Hepatocyte (in vitro differentiated cells): ENCODE measurements at regions not wholly inside any gene's neighbourhood (a gene's known extent, or its start where the extent isn't known, plus 50 kb on each side); places are given as distances from the start of the nearest gene placed in this dataset.

Experiments used
- DNase-seq: peaks from one replicate; pipeline ENCODE4 v3.0.0-alpha.2; 2016; ENCODE audit warnings: low spot score
- H2AFZ ChIP-seq: fragments of 200-600 bp; sonication (generic); 2 replicates; pipeline ENCODE4 v1.6.0; 2016; ENCODE audit warnings: antibody characterized with exemption, mild to moderate bottlenecking
- H3K27ac ChIP-seq: fragments of 200-600 bp; sonication (generic); 2 replicates; pipeline ENCODE4 v1.5.1; 2016; ENCODE audit warnings: mild to moderate bottlenecking
- H3K27me3 ChIP-seq: fragments of 200-600 bp; sonication (generic); 2 replicates; pipeline ENCODE4 v1.6.1; 2016
- H3K36me3 ChIP-seq: fragments of 200-600 bp; sonication (generic); replicated peaks from 2 replicates; pipeline ENCODE4 v1.5.1; 2016; ENCODE audit warnings: low read depth; ENCODE audit not compliant: insufficient read depth
- H3K4me1 ChIP-seq: fragments of 200-600 bp; sonication (generic); 2 replicates; pipeline ENCODE4 v1.5.1; 2016; ENCODE audit warnings: mild to moderate bottlenecking, moderate library complexity; ENCODE audit not compliant: insufficient read depth
- H3K4me2 ChIP-seq: fragments of 200-600 bp; sonication (generic); 2 replicates; pipeline ENCODE4 v1.6.0; 2016
- H3K4me3 ChIP-seq: fragments of 200-600 bp; sonication (generic); 2 replicates; pipeline ENCODE4 v1.5.1; 2016; ENCODE audit warnings: mild to moderate bottlenecking
- H3K79me2 ChIP-seq: fragments of 200-600 bp; sonication (generic); 2 replicates; pipeline ENCODE4 v1.6.0; 2017; ENCODE audit warnings: mild to moderate bottlenecking
- H3K9me2 ChIP-seq: fragments of 200-600 bp; sonication (generic); replicated peaks from 2 replicates; pipeline ENCODE4 v1.6.0; 2017; ENCODE audit warnings: mild to moderate bottlenecking; ENCODE audit not compliant: insufficient read depth
- H3K9me3 ChIP-seq: fragments of 200-600 bp; sonication (generic); 2 replicates; pipeline ENCODE4 v1.5.1; 2016; ENCODE audit warnings: low read depth, mild to moderate bottlenecking
- H4K20me1 ChIP-seq: fragments of 200-600 bp; sonication (generic); 2 replicates; pipeline ENCODE4 v1.6.0; 2016; ENCODE audit warnings: mild to moderate bottlenecking; ENCODE audit not compliant: insufficient read depth, poor library complexity, severe bottlenecking
- EZH2 ChIP-seq: fragments of 200-600 bp; sonication (generic); IDR thresholded peaks from 2 replicates; pipeline ENCODE4 v1.6.1; 2016; ENCODE audit warnings: antibody characterized with exemption, mild to moderate bottlenecking, borderline replicate concordance
- EZH2phosphoT487 ChIP-seq: fragments of 200-600 bp; sonication (generic); IDR thresholded peaks from one replicate; pipeline ENCODE4 v1.6.1; 2018; ENCODE audit warnings: antibody characterized with exemption, mild to moderate bottlenecking, low read depth, moderate library complexity; ENCODE audit not compliant: unreplicated experiment, severe bottlenecking
- WGBS: methylation state at CpG from one replicate; pipeline ENCODE4 v1.1.6; 2016; ENCODE audit warnings: low lambda C conversion rate; ENCODE audit errors: missing lambda C conversion rate; 5-methylcytosine and 5-hydroxymethylcytosine counted together
- TF ChIP-seq, protein P1 (sequence below): fragments of 200-600 bp; sonication (generic); IDR thresholded peaks from 2 replicates; pipeline ENCODE4 v1.5.1; 2016; ENCODE audit warnings: antibody characterized with exemption, mild to moderate bottlenecking; ENCODE audit not compliant: poor library complexity

DNA sequence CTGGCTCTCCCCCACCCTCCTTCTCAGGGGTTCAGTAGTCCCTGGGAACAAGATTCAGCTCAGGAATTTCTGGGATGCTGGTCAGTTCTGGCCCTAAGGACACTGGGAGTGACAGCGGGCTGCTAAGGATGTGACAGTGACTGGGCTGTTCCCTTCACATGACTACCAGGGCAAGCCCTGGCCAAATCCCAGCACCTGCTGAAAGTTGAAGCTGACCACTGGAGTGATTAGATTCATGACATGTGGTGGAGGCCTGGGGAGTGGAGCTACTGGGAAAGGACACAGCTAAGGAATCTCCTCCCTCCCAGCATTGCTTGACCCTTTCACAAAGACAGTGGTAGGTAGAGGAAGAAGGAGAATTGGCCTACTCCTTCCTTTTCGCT, 204.9 kb downstream of the DAD1 start:
- Histone ChIP-seq H3K4me2 (no peak overlapping the region), H3K9me2 (no peaks in the 10 kb centered on the region), H3K79me2 (no peaks in the 10 kb centered on the region), H3K9me3 (no peaks in the 10 kb centered on the region), H2AFZ (no peak overlapping the region), H4K20me1 (no peaks in the 10 kb centered on the region), H3K4me1 (peaks cover 7% of the 10 kb centered on the region), H3K4me3 (no peak overlapping the region), H3K27me3 (no peaks in the 10 kb centered on the region), H3K27ac (no peak overlapping the region), H3K36me3 (no peaks in the 10 kb centered on the region)
- TF ChIP-seq EZH2phosphoT487 (no peak), EZH2 (no peak)
- TF ChIP-seq, protein P1, sequence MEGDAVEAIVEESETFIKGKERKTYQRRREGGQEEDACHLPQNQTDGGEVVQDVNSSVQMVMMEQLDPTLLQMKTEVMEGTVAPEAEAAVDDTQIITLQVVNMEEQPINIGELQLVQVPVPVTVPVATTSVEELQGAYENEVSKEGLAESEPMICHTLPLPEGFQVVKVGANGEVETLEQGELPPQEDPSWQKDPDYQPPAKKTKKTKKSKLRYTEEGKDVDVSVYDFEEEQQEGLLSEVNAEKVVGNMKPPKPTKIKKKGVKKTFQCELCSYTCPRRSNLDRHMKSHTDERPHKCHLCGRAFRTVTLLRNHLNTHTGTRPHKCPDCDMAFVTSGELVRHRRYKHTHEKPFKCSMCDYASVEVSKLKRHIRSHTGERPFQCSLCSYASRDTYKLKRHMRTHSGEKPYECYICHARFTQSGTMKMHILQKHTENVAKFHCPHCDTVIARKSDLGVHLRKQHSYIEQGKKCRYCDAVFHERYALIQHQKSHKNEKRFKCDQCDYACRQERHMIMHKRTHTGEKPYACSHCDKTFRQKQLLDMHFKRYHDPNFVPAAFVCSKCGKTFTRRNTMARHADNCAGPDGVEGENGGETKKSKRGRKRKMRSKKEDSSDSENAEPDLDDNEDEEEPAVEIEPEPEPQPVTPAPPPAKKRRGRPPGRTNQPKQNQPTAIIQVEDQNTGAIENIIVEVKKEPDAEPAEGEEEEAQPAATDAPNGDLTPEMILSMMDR, result no peak
- no peak for DNase-seq
- WGBS, result 100% methylated on average over 2 of the region's 2 CpGs

DNA sequence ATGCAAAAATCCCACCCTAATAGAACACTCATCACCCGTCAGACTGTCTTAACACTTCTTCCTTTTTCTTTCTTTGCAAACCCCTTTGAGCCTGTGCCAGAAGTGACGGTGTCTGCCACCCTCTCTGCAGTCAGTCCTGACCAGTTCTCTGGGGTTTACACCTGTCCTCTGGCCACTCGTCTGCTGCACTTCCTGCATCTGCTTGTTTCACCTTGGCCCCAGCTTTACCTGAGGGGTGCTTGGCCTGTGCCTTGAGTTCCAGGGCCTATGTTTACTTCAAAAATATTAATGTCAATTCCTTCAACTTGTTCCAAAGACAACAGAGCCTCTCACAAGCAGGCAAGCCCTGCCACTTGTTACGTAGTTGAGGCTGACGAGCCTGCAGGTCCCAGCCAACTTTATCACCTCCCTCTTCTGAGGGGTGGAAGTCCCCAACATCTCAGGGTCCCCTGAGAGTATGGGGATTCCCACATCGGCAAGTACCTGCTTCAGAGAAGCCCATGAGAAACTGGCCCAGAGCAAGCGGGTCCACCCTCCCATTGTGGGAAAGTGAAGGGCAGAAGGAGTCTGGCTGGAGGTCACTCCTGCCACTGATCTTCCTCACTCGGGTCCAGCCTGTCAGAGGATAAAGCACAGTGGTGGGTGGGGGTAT, 205.4 kb downstream of the DAD1 start:
- H3K36me3 ChIP-seq, result no peaks in the 10 kb centered on the region
- H3K27ac ChIP-seq, result no peak overlapping the region
- WGBS, result 88% methylated on average over 8 of the region's 8 CpGs
- H3K27me3 ChIP-seq, result no peaks in the 10 kb centered on the region
- no peaks in the 10 kb centered on the region for H3K79me2 ChIP-seq
- no peak overlapping the region for H3K4me3 ChIP-seq
- no peak overlapping the region for H2AFZ ChIP-seq
- no peak overlapping the region for H3K4me2 ChIP-seq
- H3K4me1 ChIP-seq, result peaks cover 7% of the 10 kb centered on the region
- no peaks in the 10 kb centered on the region for H4K20me1 ChIP-seq
- H3K9me3 ChIP-seq, result no peaks in the 10 kb centered on the region
- DNase-seq, result no peak
- no peaks in the 10 kb centered on the region for H3K9me2 ChIP-seq
- no peak for TF ChIP-seq EZH2
- TF ChIP-seq EZH2phosphoT487, result no peak
- TF ChIP-seq, protein P1, result no peak

DNA sequence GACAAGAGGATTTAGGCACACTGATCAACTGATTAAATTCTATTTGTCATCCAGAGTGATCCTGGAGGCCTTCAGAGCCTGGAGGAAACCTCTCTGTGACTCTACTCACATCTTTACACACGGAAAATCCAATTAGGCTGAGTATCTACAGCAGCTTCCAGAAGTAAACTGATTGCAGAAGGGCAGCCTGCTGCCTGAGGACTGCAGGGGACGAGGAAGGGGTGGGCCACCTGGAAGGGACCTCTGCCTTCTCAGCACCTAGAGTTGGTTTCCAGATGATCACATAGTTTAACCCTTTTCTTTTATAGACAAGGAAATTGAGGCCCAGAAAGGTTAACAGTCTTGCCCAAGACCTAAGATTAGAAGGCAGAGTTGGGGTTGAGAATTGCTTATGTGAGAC, 206.1 kb downstream of the DAD1 start:
- WGBS, result 78% methylated on average over 2 of the region's 2 CpGs
- no peak for DNase-seq

More for the DNA sequence above, 206.1 kb downstream of the DAD1 start:
- Histone ChIP-seq H3K9me2 (no peaks in the 10 kb centered on the region), H3K4me3 (no peak overlapping the region), H3K27ac (no peak overlapping the region), H4K20me1 (no peaks in the 10 kb centered on the region), H3K36me3 (no peaks in the 10 kb centered on the region), H3K79me2 (no peaks in the 10 kb centered on the region), H3K27me3 (no peaks in the 10 kb centered on the region), H3K4me2 (no peak overlapping the region), H2AFZ (no peak overlapping the region), H3K4me1 (peaks cover 7% of the 10 kb centered on the region), H3K9me3 (no peaks in the 10 kb centered on the region)
- TF ChIP-seq EZH2 (no peak), EZH2phosphoT487 (no peak)
- TF ChIP-seq, protein P1, result no peak
